ENCODE measurements at regions not wholly inside any gene's neighbourhood (a gene's known extent, or its start where the extent isn't known, plus 50 kb on each side); places are given as distances from the start of the nearest gene placed in this dataset.

DNA sequence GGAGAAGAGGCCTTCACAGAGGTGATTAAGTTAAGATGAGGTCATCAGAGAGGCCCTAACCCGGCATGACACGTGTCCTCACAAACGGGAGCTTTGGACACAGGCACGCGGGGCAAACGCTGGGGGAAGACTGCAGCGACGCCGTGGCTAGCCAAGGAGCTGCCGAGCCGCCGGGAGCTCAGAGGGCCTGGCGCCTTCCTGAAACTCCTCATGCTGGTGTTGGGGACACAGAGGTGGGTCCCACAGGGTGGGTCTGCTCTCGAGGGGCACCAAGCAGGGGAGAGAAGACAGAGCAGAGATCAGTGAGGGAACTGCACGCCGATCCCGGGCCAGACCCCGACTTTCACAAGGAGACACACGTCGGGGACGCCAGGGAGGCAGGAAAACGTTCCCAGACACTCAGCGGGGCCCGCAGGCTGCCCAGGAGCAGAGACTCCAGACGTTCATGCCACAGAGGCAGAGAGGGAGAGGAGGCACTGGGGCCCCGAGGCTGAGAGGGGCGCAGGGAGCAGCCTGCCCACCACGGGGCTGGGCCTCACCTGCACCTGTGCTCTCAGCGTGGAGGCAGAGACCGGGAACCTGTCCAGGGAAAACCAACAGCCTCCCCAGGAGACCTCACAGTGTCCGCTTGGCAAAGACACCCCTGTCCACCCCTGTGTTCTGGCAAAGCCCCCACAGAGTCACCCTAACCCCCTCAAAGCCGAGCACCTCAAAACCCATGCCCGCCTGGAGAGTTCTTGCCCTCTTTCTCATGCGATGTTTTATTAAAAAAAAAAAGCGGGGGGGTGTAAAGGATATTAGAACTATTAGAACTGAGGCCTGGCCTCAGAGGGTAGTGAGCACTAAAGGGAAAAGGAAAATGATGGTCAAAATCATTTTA is 103.8 kb downstream of the PDGFA start:
- no peak overlapping the region for H3K9ac ChIP-seq (ENCODE audit: low read length)
- H3K9me2 ChIP-seq (replicated peaks; ENCODE audit: insufficient read depth, low read length): no peaks in the 10 kb centered on the region
- no peak for DNase-seq
- H3K4me2 ChIP-seq (ENCODE audit: low read depth, low read length): no peak overlapping the region
- no peaks in the 10 kb centered on the region for H3F3A ChIP-seq (ENCODE audit: insufficient read depth, low read length)
- H3K27ac ChIP-seq (ENCODE audit: low read length): no peak overlapping the region
- H3K4me1 ChIP-seq (ENCODE audit: low read length): no peaks in the 10 kb centered on the region
- H3K36me3 ChIP-seq (replicated peaks; ENCODE audit: insufficient read depth, low read length): no peaks in the 10 kb centered on the region
- TF ChIP-seq EZH2 (optimal IDR thresholded peaks at IDR 0.05; ENCODE audit: low read depth, low read length): no peak
- no peak for TF ChIP-seq EZH2phosphoT487 (IDR thresholded peaks at IDR 0.05; ENCODE audit: low read length)
- TF ChIP-seq, protein P1, sequence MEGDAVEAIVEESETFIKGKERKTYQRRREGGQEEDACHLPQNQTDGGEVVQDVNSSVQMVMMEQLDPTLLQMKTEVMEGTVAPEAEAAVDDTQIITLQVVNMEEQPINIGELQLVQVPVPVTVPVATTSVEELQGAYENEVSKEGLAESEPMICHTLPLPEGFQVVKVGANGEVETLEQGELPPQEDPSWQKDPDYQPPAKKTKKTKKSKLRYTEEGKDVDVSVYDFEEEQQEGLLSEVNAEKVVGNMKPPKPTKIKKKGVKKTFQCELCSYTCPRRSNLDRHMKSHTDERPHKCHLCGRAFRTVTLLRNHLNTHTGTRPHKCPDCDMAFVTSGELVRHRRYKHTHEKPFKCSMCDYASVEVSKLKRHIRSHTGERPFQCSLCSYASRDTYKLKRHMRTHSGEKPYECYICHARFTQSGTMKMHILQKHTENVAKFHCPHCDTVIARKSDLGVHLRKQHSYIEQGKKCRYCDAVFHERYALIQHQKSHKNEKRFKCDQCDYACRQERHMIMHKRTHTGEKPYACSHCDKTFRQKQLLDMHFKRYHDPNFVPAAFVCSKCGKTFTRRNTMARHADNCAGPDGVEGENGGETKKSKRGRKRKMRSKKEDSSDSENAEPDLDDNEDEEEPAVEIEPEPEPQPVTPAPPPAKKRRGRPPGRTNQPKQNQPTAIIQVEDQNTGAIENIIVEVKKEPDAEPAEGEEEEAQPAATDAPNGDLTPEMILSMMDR (IDR thresholded peaks at IDR 0.05; ENCODE audit: low read length): no peak
- H3K9me3 ChIP-seq (replicated peaks; ENCODE audit: insufficient read depth, low read length): no peaks in the 10 kb centered on the region
- H3K4me3 ChIP-seq (ENCODE audit: low read length): no peak overlapping the region
- no peaks in the 10 kb centered on the region; the same call in 1 of the 2 replicates for H3K27me3 ChIP-seq (replicated peaks; ENCODE audit: insufficient read depth, low read length)
- no peaks in the 10 kb centered on the region for H3K79me2 ChIP-seq (ENCODE audit: low read length)
- no peak overlapping the region for H2AFZ ChIP-seq (ENCODE audit: low read length)
- H4K20me1 ChIP-seq (ENCODE audit: insufficient read depth, low read length): no peaks in the 10 kb centered on the region

DNA sequence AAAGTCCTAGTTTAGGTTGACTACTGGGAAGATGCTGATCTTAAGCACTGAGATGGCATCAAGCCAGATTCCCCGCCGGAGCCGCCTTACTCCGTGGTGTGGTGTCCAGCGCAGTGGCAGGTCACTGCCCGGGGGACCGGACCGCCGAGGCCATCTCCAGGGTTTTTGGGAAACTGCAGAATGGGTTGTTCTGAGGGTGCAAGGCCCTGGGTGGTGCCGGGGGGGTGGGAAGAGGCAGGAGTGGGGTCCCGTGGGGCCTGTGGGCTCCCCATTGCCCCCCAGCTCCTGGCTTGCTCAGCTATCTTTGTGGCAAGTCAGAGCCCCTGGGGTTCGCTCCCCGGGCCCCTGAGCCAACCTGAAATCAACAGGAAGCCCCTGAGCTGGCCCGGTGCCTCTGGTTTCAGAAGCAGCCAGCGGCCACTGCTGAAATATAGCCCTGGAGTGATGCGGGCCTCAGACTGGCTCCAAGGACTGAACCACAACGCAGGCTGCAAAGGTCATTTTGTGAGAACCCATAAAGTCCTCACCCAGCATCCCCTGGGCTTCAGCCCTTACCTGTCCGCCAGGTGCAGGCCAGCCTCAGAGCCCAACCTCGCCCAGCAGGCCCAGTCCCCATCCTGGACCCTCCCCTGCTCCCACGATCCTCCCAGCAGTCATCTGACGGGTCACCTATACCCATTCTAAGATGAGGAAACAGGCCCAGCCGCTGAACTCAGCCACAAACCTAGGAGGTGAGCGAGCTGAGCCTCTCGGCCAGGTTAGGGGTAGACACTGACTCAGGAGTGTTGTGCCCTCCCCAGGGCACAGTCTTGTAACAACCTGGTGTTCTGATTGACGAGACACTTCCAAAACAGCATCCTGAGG is 102.7 kb downstream of the PDGFA start:
- no peak overlapping the region for H3K9ac ChIP-seq (ENCODE audit: low read length)
- no peak for TF ChIP-seq EZH2phosphoT487 (IDR thresholded peaks at IDR 0.05; ENCODE audit: low read length)
- no peak for TF ChIP-seq EZH2 (optimal IDR thresholded peaks at IDR 0.05; ENCODE audit: low read depth, low read length)
- TF ChIP-seq, protein P1 (IDR thresholded peaks at IDR 0.05; ENCODE audit: low read length): no peak
- no peaks in the 10 kb centered on the region; the same call in 1 of the 2 replicates for H3K27me3 ChIP-seq (replicated peaks; ENCODE audit: insufficient read depth, low read length)
- H3K27ac ChIP-seq (ENCODE audit: low read length): no peak overlapping the region
- H4K20me1 ChIP-seq (ENCODE audit: insufficient read depth, low read length): no peaks in the 10 kb centered on the region
- no peak overlapping the region for H3K4me2 ChIP-seq (ENCODE audit: low read depth, low read length)
- DNase-seq: no peak
- H3K79me2 ChIP-seq (ENCODE audit: low read length): no peaks in the 10 kb centered on the region
- no peaks in the 10 kb centered on the region for H3F3A ChIP-seq (ENCODE audit: insufficient read depth, low read length)
- no peaks in the 10 kb centered on the region for H3K36me3 ChIP-seq (replicated peaks; ENCODE audit: insufficient read depth, low read length)
- no peaks in the 10 kb centered on the region for H3K4me1 ChIP-seq (ENCODE audit: low read length)
- H3K9me3 ChIP-seq (replicated peaks; ENCODE audit: insufficient read depth, low read length): no peaks in the 10 kb centered on the region
- H2AFZ ChIP-seq (ENCODE audit: low read length): no peak overlapping the region
- no peak overlapping the region for H3K4me3 ChIP-seq (ENCODE audit: low read length)
- H3K9me2 ChIP-seq (replicated peaks; ENCODE audit: insufficient read depth, low read length): no peaks in the 10 kb centered on the region

DNA sequence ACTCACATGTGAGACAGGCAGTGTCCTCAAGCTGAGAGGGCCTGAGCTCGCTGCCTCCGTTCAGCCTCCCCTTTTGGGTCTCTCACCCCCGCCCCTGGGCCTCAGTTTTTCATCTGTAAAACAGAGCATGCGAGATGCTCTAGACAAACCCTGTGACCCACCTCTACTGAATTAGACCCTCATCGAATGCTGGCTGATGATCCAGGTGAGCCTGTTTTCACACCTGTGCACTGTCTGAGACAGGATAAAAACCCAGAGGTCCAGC is 102.1 kb downstream of the PDGFA start:
- no peak overlapping the region for H3K27ac ChIP-seq (ENCODE audit: low read length)
- no peaks in the 10 kb centered on the region for H3K4me1 ChIP-seq (ENCODE audit: low read length)
- H3K27me3 ChIP-seq (replicated peaks; ENCODE audit: insufficient read depth, low read length): no peaks in the 10 kb centered on the region; the same call in 1 of the 2 replicates
- no peaks in the 10 kb centered on the region for H3F3A ChIP-seq (ENCODE audit: insufficient read depth, low read length)
- H3K4me3 ChIP-seq (ENCODE audit: low read length): no peak overlapping the region
- no peaks in the 10 kb centered on the region for H3K9me2 ChIP-seq (replicated peaks; ENCODE audit: insufficient read depth, low read length)
- no peak overlapping the region for H3K9ac ChIP-seq (ENCODE audit: low read length)
- no peaks in the 10 kb centered on the region for H3K36me3 ChIP-seq (replicated peaks; ENCODE audit: insufficient read depth, low read length)
- H3K9me3 ChIP-seq (replicated peaks; ENCODE audit: insufficient read depth, low read length): no peaks in the 10 kb centered on the region
- DNase-seq: no peak
- no peaks in the 10 kb centered on the region for H4K20me1 ChIP-seq (ENCODE audit: insufficient read depth, low read length)
- H2AFZ ChIP-seq (ENCODE audit: low read length): no peak overlapping the region
- no peak for TF ChIP-seq EZH2 (optimal IDR thresholded peaks at IDR 0.05; ENCODE audit: low read depth, low read length)
- TF ChIP-seq, protein P1 (IDR thresholded peaks at IDR 0.05; ENCODE audit: low read length): no peak
- TF ChIP-seq EZH2phosphoT487 (IDR thresholded peaks at IDR 0.05; ENCODE audit: low read length): no peak
- no peak overlapping the region for H3K4me2 ChIP-seq (ENCODE audit: low read depth, low read length)
- H3K79me2 ChIP-seq (ENCODE audit: low read length): no peaks in the 10 kb centered on the region
